ENCODE measurements at regions not wholly inside any gene's neighbourhood (a gene's known extent, or its start where the extent isn't known, plus 50 kb on each side); places are given as distances from the start of the nearest gene placed in this dataset.
"Not testable (repeated sequence)": the region's sequence is repeated elsewhere in the genome, so short reads cannot be mapped to it uniquely, and the experiment has no call there.

DNA sequence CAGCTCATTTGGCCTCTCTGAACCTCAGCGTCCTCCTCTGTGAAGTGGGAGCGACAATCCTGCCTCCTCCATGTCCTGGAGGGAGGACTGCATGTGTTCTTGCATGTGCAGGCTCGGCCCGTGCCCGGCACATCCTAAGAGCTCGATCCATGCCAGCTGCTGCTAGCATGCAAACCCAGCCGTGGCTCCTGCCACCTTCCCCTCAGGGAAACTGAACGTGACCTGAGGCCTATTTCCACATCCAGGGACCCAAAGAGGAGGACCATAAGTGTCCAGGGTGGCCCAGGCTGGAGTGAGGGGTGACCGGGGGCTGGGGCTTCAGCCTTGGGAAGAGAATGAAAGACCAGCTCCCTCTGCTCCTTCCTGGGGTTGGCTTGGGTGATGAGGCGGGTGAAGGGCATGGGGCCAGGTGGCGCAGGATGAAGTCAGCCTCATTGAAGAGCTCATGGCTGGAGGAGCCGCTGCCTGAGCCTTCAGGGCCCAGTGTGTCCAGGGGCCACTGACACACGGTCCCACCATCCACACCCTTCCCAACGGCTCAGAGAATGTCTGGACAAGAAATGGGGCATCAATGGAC is 115.7 kb upstream of the AKAP13 start:
- DNase-seq = not testable (repeated sequence)

DNA sequence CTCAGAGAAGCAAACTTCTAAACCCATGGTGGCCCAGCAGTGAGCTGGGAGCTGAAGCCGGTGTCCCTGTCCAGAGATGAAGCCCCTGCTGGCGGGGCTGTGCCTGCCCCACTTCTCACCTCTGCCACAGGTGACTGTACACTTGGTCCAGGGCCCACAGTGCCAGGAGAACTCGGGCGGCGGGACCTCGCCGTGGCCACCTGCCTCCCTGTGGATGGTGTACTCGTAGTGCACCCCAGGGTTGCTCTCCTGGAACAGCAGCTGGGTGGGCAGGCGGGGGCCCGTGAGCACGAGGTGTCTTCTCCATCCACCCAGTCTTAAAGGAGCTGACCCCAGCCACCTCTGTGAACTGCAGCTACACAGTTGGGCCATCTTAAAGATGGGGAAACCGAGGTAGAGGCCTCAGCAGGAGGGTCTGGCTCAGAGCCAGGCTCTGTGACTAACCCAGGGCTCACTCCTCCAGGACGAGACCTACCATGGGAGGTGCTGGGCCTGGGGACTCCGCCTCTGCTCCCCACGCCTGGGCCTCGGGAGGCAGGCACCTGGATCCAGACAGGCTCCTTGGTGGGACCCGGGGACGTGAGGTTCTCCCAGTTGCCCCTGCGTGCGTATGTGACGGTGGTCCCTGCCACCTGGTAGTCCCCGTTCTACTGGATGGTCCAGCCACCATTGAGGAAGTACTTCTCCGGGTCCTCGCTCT is 113.1 kb upstream of the AKAP13 start:
- not testable (repeated sequence) for DNase-seq

DNA sequence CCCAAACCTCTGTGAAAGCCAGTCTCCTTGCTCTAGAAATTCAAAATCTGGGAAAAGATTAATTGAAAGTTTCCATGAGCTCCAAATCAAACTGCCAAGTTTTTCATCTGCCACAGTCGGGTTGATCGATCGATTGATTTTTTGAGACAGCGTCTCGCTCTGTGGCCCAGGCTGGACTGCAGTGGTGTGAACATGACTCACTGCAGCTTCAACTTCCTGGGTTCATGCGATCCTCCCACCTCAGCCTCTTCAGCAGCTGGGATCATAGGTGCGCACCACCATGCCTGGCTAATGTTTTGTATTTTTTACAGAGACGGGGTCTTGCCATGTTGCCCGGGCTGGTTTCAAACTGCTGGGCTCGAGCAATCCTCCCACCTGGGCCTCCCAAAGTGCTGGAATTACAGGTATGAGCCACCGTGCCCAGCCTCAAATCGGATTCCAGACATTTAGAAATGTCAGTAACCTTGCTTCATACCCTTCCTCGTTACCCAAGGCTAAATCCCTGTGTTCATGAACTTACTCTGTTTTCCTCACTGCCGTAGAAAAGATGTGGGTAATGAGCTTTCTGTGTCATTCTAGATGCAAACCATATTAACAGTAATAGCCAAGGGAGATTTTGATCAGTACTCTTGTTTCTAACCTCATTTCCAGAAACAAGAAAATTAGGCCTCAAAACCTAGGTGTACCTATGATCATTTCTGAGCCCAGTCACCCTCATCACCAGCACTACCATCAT is 105.9 kb upstream of the AKAP13 start:
- DNase-seq = no peak

DNA sequence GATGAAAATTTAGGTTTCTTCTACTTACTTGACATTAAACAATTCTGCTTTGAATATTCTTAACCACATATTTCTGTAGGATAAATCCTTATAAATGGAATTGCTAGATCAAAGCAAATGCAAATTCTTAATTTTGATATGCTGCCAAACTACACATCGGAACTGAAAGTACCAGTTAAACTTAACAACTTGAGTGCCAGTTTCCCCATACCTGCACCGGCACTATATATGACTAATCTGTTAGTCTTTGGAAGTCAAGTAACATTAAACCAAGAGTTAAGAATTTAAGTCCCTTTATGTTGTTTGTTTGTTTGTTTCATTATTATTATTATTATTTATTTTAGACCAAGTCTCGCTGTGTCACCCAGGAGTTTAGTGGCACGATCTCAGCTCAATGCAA is 103.9 kb upstream of the AKAP13 start:
- DNase-seq = no peak

DNA sequence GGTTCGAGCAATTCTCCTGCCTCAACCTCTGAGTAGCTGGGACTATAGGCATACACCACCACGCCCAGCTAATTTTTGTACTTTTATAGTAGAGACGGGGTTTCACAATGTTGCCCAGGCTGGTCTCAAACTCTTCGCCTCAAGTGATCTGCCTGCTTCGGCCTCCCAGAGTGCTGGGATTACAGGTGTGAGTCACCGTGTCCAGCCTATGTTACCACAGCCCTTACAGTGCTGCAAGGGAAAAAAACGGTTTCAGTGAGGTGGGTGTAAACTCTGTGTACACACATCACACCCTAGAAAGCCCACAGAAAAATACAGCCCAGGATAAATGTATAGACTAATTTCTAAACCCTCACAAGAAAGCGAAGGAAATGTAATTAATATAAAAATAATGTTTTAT is 103.5 kb upstream of the AKAP13 start:
- DNase-seq = no peak

DNA sequence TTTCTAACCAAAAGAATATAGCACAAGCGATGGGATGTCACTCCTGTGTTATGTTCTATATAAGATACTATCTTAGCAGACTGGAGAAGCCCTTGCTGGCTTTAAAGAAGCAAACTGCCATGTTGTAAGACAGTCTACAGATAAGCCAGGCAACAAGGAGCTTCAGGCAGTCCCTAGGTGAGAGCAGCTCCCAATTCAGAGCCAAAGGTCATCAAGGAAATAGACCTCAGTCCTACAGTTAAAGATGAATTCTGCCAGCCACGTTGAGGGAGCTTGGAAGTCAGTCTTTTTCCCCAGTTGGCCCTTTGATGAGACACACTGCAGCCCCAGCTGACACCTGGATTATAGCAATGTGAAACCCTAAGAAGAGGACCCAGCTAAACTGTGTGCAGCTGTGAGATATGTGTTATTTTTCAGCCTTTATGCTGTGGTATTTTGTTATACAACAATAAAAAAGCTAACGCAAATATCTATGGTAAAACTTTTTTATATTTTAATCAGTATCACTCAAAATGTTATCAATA is 102.5 kb upstream of the AKAP13 start:
- no peak for DNase-seq

DNA sequence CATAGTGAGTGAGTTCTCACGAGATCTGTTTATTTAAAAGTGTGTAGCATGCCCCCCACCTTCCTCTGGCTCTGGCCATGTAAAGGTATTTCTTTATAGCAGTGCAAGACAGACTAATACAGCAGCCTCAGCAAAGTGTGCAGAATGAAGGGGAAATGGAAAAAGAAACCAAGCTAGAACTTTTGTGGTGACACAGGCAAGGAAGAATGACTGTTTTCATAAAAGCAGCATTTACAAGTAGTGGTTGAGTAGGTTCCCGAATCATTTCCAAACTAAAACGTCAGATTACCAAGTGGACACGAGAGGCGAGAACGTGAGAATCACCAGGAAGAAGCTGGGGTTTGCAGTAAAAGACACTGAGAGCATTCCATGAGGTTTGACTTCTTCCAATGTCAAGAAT is 100.2 kb upstream of the AKAP13 start:
- DNase-seq = no peak

DNA sequence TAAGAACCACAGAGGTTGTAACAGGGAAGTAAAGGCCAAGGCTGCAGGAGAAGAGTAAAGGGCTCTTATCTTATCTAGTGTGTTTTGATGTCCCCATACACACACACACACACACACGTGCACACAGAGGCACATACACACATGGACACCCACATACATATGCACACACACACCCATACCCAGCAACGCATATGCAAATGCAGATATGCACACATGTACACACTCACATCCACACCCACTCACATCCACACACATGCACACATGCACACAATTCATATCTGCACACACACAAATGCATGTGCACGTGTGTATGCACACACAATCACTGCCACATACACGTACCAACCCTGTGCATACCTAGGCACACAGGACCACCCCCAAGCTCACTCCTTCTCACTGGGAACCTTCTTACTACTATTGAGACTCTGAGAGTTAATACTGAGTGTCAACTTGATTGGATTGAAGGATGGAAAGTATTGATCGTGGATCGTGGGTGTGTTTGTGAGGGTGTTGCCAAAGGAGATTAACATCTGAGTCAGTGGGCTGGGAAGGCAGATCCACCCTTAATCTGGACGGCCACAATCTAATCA is 99.0 kb upstream of the AKAP13 start:
- no peak for DNase-seq

DNA sequence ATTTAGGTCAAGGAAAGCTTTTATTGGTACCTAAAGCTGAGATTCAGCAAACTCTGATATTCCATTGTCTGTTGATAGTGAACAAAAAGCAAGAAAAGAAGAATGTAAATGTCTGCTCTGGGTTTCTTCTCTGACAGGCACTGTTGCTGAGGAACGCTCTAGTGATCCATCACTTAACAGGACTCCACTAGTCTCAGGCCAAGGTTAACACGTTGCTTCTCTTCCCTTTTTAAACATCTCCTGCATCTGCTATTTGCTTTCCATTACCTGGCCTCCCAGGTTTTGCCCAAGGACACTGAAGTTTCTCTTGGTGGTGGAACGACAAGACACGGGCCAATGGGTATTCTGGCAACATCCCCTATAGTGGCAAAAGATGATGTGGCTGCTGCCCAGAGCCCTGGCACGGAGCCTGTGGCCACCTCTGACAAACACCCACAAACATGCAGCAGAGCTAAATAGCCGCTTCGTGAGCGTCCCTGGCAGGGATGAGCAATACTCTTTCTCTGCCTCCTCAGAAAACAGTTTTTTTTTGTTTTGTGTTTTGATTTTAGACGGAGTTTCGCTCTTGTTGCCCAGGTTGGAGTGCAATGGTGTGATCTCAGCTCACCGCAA is 97.8 kb upstream of the AKAP13 start:
- no peak for DNase-seq

DNA sequence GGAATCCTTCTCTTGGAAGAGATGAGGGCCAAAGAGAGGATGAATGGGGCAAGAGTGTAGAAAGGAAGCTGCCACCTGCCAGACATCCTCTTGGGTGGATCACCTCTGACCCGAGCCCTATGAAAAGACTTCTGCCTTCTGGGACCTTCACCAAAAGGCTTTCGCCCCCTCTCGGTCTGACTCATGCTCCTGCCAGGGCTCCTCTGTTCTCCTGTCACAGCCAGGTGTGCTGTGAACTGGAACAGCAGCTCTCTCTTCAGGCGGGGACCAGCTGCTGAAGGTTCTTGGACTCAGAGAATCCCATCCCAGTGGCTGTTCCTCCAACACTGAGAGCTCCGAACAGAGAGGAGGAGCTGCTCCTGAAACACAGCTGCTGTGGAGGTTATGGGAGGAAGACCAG is 96.6 kb upstream of the AKAP13 start:
- DNase-seq = not testable (repeated sequence)

DNA sequence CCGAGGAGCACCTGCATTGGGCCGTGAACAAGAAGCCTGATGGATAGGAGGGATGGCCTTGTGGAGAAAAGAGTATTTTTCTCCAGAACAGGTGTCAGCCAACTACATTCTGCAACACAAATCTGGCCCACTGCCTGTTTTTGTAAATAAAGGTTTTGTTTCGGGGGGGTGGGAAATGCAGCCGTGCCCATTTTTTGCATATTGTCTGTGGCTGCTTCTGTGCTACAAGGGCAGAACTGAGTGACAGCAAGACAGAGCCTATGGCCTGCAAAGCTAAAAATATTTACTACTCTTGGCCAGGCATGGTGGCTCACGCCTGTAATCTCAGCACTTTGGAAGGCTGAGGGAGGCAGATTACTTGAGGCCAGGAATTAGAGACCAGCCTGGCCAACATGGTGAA is 95.9 kb upstream of the AKAP13 start:
- no peak for DNase-seq

DNA sequence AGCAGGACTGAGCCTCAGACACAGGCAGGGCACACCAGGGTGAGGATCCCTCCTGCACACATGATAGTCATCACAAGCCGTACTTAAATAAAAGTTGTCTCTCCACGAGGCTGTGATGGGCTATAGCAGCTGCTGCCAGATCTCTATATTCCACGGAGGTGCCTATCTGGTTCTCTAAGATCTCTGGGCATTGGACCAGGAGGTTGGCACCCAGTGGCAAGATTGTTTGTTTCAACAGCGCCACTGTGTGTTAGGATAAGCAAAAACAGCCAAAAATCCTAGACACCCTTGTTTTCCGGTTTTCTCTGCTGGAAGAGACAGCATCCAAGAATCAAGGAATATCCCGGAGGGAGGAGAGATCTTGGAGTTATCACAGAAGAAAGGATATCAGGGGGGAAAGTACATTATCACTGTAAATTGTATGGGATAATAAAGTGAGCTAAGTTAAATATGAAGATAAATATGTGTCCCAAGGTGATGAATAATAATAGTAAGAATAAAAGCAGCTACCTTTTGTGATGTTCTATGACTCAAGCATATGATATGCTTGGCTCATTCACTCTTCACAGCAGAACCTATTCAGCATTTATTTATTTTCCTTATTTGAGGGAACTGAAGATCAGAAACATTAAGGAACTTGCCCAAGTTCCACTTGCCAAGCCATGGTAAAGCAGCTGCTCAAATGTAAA is 90.6 kb upstream of the AKAP13 start:
- DNase-seq = peak; percentile 34 to 42 (median 34)

DNA sequence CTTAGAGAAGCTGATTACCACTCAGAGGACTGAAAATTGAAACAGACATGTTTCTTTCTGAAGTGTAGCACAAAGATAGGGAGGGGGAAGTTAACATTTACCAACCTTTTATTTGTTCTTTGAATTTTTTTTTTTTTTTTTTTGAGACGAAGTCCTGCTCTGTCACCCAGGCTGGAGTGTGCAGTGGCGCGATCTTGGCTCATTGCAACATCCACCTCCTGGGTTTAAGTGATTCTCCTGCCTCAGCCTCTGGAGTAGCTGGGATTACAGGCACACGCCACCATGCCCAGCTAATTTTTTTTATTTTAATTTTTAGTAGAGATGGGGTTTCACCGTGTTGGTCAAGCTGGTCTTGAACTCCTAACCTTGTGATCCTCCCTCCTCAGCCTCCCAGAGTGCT is 87.8 kb upstream of the AKAP13 start:
- DNase-seq = not testable (repeated sequence)

DNA sequence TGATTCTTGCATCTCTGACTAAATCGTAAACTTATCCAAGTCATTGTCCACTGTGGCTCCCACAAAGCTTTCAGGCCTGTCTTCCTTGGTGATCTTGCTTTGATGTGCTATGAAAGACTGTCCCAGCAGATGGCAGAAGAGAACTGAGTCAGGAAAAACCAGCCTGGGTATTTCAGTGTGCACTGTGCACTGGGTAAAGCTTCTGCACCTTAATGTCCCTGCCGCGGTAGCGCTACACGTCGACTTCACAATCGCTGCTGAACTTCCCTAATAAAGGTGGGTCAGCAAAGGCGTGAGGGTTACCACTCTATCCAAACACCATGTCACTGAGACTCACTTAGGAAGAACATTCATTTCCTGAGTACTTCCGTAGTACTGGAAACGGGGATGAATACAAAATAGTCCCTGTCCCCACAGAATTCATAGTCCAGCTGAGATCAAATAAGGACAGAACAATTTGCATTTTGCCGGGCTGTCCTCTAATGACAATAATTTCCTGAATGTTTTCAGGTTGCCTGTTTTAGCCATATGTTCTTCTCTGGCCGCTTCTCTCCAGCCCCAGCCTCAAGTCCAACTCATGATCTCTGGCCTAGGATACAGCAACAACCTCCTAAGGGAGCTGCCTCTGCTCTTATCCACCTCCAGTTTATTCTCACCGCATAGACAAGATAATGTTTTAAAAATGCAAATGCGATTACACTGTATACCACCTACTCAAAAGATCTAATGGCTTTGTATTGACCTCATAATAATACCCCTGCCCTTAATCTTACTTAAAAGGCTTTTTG is 83.6 kb upstream of the AKAP13 start:
- peak; percentile 70 to 89 (median 77) for DNase-seq

DNA sequence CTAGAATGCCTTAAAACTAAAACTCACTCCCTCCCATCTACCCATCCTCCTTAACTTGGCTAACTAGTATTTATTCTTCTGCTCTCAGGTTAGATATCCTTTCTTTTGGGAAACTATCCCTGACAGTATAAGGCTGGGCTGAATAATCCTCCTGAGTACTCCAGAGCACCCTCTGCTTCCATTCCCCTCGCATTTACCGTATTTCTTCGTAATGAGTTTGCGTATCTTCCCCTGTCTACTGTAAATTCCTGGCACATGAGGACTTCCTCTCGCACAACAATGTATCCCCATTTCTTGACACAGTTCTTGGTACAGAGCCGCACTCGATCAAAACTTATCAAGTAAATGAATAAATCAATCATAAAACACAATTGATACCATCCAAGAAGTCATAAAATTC is 82.9 kb upstream of the AKAP13 start:
- no peak for DNase-seq

DNA sequence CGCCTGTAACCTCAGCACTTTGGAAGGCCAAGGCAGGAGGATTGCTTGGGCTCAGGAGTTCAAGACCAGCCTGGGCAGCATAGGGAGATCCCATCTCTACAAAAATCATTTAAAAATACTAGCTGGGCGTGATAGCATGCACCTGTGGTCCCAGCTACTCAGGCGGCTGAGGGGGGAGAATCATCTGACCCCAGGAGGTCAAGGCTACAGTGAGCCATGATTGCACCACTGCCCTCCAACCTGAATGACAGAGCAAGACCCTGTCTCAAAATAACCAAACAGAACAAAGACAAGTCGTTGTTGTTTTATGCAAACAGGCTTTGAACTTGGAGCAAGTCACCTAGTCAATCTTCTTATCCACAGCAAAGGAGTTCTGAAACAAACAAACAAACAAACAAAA is 82.0 kb upstream of the AKAP13 start:
- no peak for DNase-seq

DNA sequence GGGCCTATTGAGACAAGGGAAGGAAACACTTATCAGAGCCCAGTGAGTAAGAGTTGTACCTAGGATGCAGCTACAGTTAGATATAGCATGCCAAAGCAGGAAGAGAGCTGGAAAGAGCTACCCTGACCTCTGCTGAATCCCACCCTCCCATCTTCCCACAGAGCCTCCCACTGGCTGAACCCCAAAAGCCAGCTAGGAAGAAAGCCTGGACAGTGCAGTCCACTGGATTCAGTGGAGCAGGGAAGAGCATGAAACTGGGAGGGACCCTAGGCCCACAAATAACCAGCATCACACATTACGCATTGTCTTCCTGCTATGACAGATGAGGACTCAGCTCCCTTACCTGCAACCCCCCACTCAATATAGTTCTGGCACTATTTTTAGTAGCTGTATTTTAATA is 81.5 kb upstream of the AKAP13 start:
- peak in 1 of 3 donors; percentile 28 for DNase-seq

DNA sequence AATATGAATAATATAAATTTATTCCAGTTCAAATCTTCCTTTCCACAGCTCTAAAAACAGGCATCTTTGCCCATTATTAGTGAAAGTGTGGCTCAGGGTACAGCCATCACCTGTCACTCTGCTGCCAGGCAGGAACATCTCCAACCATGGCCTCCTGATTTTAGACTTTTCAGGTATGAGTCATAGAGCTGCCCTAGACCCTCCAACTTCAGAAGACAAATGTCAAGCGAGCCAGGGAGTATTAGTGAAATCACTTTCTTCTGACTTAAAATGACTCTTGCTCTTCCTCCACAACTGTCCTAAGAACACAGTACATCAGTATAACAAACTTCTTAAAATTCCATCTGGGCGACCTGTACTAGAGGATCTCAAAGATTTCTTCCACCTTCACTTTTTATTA is 78.1 kb upstream of the AKAP13 start:
- no peak for DNase-seq

DNA sequence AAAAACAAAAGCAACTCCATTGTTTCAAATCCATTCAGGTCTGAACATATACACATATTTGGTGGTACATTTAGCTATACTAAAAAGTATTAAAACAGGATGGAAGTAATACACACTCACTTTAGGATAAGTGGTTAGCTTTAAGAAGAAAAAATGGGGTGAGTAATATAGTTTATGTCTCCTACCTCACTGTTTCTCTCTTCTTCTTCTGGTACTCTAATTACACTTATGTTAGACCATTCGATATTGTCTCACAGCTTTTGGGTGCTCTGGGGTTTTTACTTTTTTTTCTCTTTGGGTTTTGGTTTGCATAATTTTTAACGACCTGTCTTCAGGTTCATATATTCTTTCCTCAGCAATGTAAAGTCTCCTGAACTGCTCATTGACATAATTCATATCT is 75.4 kb upstream of the AKAP13 start:
- no peak for DNase-seq

DNA sequence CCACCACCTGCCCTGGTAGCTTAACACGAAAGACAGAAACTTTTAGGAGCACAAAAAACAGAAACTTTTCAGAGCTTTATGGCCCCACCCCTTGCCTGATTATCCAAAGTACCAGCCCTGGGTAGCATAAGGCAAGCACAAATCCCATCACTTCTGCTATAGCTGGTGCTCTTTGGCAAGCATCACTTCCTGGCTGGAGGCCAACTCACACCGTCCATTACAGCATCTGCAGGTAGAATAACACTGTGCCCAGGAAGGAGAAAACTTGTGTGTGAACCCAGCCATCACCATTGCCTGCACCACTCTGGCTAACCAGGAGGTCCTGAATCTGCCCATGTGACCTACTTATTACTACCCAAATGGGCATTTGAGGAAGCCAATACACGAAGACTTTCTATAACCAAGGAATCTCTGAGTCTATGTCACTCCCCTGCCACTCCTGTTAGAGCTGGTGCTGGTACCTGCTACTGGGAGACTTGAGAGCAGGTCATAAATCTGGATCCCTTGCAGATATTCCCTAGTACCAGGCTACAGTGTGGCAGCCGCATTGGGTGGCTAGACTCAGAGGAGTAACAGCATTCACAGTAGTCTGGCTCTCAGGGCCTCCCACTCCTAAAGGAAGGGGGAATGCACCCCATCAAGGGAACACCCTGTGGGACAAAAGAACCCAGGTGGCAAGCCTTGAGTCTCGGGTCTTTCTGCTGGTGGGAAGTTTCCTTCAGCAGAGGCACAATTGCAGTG is 73.3 kb upstream of the AKAP13 start:
- no peak for DNase-seq

Data from muscle of back (tissue), 3 donors.